ENCODE measurements at regions not wholly inside any gene's neighbourhood (a gene's known extent, or its start where the extent isn't known, plus 50 kb on each side); places are given as distances from the start of the nearest gene placed in this dataset.

GRCh38 chr15:61764141-61764540 is 296.1 kb downstream of the VPS13C start:
- no peaks in the 10 kb centered on the region for H3K4me1 Mint-ChIP-seq
- no peak overlapping the region for H3K4me3 Mint-ChIP-seq
- H3K9me3 Mint-ChIP-seq: no peaks in the 10 kb centered on the region
- intact Hi-C loops (cut with micrococcal nuclease): no loop called here
- ChIA-PET POLR2A (no interaction called here), CTCF (no interaction called here)
- H3K27ac Mint-ChIP-seq: no peak overlapping the region
- TF ChIP-seq, protein P1, sequence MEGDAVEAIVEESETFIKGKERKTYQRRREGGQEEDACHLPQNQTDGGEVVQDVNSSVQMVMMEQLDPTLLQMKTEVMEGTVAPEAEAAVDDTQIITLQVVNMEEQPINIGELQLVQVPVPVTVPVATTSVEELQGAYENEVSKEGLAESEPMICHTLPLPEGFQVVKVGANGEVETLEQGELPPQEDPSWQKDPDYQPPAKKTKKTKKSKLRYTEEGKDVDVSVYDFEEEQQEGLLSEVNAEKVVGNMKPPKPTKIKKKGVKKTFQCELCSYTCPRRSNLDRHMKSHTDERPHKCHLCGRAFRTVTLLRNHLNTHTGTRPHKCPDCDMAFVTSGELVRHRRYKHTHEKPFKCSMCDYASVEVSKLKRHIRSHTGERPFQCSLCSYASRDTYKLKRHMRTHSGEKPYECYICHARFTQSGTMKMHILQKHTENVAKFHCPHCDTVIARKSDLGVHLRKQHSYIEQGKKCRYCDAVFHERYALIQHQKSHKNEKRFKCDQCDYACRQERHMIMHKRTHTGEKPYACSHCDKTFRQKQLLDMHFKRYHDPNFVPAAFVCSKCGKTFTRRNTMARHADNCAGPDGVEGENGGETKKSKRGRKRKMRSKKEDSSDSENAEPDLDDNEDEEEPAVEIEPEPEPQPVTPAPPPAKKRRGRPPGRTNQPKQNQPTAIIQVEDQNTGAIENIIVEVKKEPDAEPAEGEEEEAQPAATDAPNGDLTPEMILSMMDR (IDR thresholded peaks at IDR 0.05): no peak
- no peaks in the 10 kb centered on the region for H3K36me3 Mint-ChIP-seq (ENCODE audit: low read depth)
- no peak for ATAC-seq (ENCODE audit: low read depth)
- peaks cover 14% of the 10 kb centered on the region for H3K27me3 Mint-ChIP-seq
- no peak for DNase-seq

GRCh38 chr15:61762676-61763075 is 297.6 kb downstream of the VPS13C start:
- POLR2A ChIA-PET: no interaction called here
- ATAC-seq (ENCODE audit: low read depth): no peak

DNA sequence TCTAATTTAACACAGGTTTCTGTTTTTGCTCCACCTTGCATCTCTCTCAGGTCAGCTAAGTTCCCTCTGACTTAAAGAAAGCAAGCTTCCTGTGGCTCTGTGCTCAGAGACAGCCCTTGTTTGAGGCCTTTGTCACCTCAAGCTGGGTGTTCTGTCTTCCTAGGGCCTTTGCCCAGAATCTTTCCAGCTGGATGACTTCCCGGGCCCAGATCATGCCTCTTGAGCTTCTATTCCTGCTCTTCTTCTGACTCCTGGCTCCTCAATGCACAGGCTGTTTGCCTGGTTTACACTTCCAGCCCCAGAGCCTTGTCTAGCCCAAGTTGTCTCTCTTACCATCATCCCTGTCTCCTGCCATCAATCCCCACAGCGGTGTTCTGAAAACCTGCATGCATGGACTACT is 300.6 kb downstream of the VPS13C start:
- Mint-ChIP-seq H3K27me3 (peaks cover 13% of the 10 kb centered on the region), H3K4me3 (no peak overlapping the region), H3K4me1 (no peaks in the 10 kb centered on the region), H3K36me3 (ENCODE audit: low read depth) (no peaks in the 10 kb centered on the region), H3K27ac (no peak overlapping the region), H3K9me3 (no peaks in the 10 kb centered on the region)
- CTCF ChIA-PET: no interaction called here
- POLR2A ChIA-PET: no interaction called here
- TF ChIP-seq, protein P1 (IDR thresholded peaks at IDR 0.05): no peak
- intact Hi-C loops (cut with micrococcal nuclease): no loop called here
- DNase-seq (no peak), ATAC-seq (ENCODE audit: low read depth) (no peak)

More at GRCh38 chr15:61762676-61763075, 297.6 kb downstream of the VPS13C start:
- Mint-ChIP-seq H3K27me3 (peaks cover 12% of the 10 kb centered on the region), H3K4me3 (no peak overlapping the region), H3K36me3 (ENCODE audit: low read depth) (no peaks in the 10 kb centered on the region), H3K9me3 (no peaks in the 10 kb centered on the region), H3K27ac (no peak overlapping the region), H3K4me1 (no peaks in the 10 kb centered on the region)
- intact Hi-C loops (cut with micrococcal nuclease): no loop called here
- DNase-seq: no peak
- CTCF ChIA-PET: no interaction called here
- TF ChIP-seq, protein P1 (IDR thresholded peaks at IDR 0.05): no peak

- ATAC-seq (ENCODE audit: low read depth): no peak
- Mint-ChIP-seq H3K27ac (no peak overlapping the region), H3K9me3 (no peaks in the 10 kb centered on the region), H3K27me3 (peaks cover 10% of the 10 kb centered on the region), H3K4me3 (no peak overlapping the region), H3K4me1 (no peaks in the 10 kb centered on the region), H3K36me3 (ENCODE audit: low read depth) (no peaks in the 10 kb centered on the region)
- POLR2A ChIA-PET: no interaction called here
- no peak for DNase-seq
- intact Hi-C loops (cut with micrococcal nuclease): no loop called here
- CTCF ChIA-PET: no interaction called here
- TF ChIP-seq, protein P1 (IDR thresholded peaks at IDR 0.05): no peak
Observed at GRCh38 chr15:61756071-61756820, 304.0 kb downstream of the VPS13C start.

- ChIA-PET POLR2A (no interaction called here), CTCF (no interaction called here)
- DNase-seq (no peak), ATAC-seq (ENCODE audit: low read depth) (no peak)
- no peak overlapping the region for H3K27ac Mint-ChIP-seq
- H3K4me1 Mint-ChIP-seq: no peaks in the 10 kb centered on the region
- no peaks in the 10 kb centered on the region for H3K9me3 Mint-ChIP-seq
- intact Hi-C loops (cut with micrococcal nuclease): no loop called here
- H3K27me3 Mint-ChIP-seq: peaks cover 10% of the 10 kb centered on the region
- H3K36me3 Mint-ChIP-seq (ENCODE audit: low read depth): no peaks in the 10 kb centered on the region
- H3K4me3 Mint-ChIP-seq: no peak overlapping the region
- TF ChIP-seq, protein P1 (IDR thresholded peaks at IDR 0.05): no peak
Observed at GRCh38 chr15:61755467-61755866, 304.8 kb downstream of the VPS13C start.

Data from activated B cell treated with CpG ODN at 0.5 μM for 24 hours (primary cell).